MM.1S (cell line): ENCODE measurements at regions not wholly inside any gene's neighbourhood (a gene's known extent, or its start where the extent isn't known, plus 50 kb on each side); places are given as distances from the start of the nearest gene placed in this dataset.

Experiments
- DNase-seq: peaks from one replicate; pipeline ENCODE4 v3.0.0-alpha.2; 2015
- H2AFZ ChIP-seq: fragments of 300-600 bp; sonication (generic); 2 replicates; pipeline ENCODE4 v1.6.0; 2016; ENCODE audit warnings: antibody characterized with exemption, low read length
- H3F3A ChIP-seq: fragments of 300-600 bp; sonication (generic); 2 replicates; pipeline ENCODE4 v1.6.1; 2016; ENCODE audit warnings: mild to moderate bottlenecking, antibody characterized with exemption, low read length, moderate library complexity, mixed read lengths; ENCODE audit not compliant: insufficient read depth
- H3K27ac ChIP-seq: fragments of 300-600 bp; sonication (generic); 2 replicates; pipeline ENCODE4 v1.5.1; 2016; ENCODE audit warnings: mild to moderate bottlenecking, low read length
- H3K27me3 ChIP-seq: fragments of 300-600 bp; sonication (generic); replicated peaks from 2 replicates; pipeline ENCODE4 v1.6.0; 2016; ENCODE audit warnings: low read length; ENCODE audit not compliant: insufficient read depth
- H3K36me3 ChIP-seq: fragments of 300-600 bp; sonication (generic); replicated peaks from 2 replicates; pipeline ENCODE4 v1.6.1; 2016; ENCODE audit warnings: mild to moderate bottlenecking, low read length, mixed read lengths; ENCODE audit not compliant: insufficient read depth
- H3K4me1 ChIP-seq: fragments of 300-600 bp; sonication (generic); 2 replicates; pipeline ENCODE4 v1.6.1; 2016; ENCODE audit warnings: low read length, mixed read lengths
- H3K4me2 ChIP-seq: fragments of 300-600 bp; sonication (generic); 2 replicates; pipeline ENCODE4 v1.6.0; 2016; ENCODE audit warnings: low read depth, low read length
- H3K4me3 ChIP-seq: fragments of 300-600 bp; sonication (generic); 2 replicates; pipeline ENCODE4 v1.5.1; 2016; ENCODE audit warnings: low read length, mixed read lengths
- H3K79me2 ChIP-seq: fragments of 300-600 bp; sonication (generic); 2 replicates; pipeline ENCODE4 v1.6.1; 2016; ENCODE audit warnings: mixed run types, low read length, mixed read lengths
- H3K9ac ChIP-seq: fragments of 300-600 bp; sonication (generic); 2 replicates; pipeline ENCODE4 v1.6.1; 2016; ENCODE audit warnings: low read length, mixed read lengths
- H3K9me2 ChIP-seq: fragments of 300-600 bp; sonication (generic); replicated peaks from 2 replicates; pipeline ENCODE4 v1.6.1; 2016; ENCODE audit warnings: mild to moderate bottlenecking, low read length, mixed read lengths; ENCODE audit not compliant: insufficient read depth
- H3K9me3 ChIP-seq: fragments of 300-600 bp; sonication (generic); replicated peaks from 2 replicates; pipeline ENCODE4 v1.6.1; 2016; ENCODE audit warnings: mild to moderate bottlenecking, low read length, mixed read lengths; ENCODE audit not compliant: insufficient read depth
- H4K20me1 ChIP-seq: fragments of 300-600 bp; sonication (generic); 2 replicates; pipeline ENCODE4 v1.6.1; 2016; ENCODE audit warnings: mild to moderate bottlenecking, low read length, moderate library complexity, mixed read lengths; ENCODE audit not compliant: insufficient read depth
- EZH2 ChIP-seq: fragments of 300-600 bp; sonication (generic); optimal IDR thresholded peaks from 2 replicates; pipeline ENCODE3; 2017; ENCODE audit warnings: low read depth, mild to moderate bottlenecking, antibody characterized with exemption, low read length, mixed read lengths
- EZH2phosphoT487 ChIP-seq: fragments of 300-600 bp; sonication (generic); IDR thresholded peaks from 2 replicates; pipeline ENCODE4 v1.6.1; 2018; ENCODE audit warnings: antibody characterized with exemption, low read length
- TF ChIP-seq, protein P1 (sequence below): fragments of 300-600 bp; sonication (generic); IDR thresholded peaks from 2 replicates; pipeline ENCODE4 v1.5.1; 2016; ENCODE audit warnings: antibody characterized with exemption, low read length, mixed read lengths

DNA sequence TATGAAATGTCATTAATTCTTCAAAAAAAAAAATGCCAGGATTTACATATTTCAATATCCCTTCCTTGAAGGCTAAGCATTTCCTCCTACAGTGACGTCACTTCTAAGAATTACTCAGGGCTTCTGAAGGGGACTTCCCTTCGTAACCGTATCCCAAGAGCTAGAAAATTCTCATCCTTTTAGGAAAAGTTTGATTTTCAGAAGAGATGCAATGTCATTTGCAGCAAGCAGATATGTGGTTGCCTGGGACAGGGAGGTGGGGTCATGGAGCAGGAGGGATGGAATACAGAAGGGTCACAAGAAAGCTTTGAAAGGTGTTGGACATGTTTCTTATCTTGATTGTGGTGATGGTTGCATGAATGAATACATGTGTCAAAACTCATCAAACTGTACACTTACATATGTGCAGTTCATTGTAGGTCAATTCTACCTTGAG, 97.0 kb upstream of the ATL2 start:
- DNase-seq: no peak
- TF ChIP-seq EZH2phosphoT487: no peak
- no peak for TF ChIP-seq EZH2
- TF ChIP-seq, protein P1, sequence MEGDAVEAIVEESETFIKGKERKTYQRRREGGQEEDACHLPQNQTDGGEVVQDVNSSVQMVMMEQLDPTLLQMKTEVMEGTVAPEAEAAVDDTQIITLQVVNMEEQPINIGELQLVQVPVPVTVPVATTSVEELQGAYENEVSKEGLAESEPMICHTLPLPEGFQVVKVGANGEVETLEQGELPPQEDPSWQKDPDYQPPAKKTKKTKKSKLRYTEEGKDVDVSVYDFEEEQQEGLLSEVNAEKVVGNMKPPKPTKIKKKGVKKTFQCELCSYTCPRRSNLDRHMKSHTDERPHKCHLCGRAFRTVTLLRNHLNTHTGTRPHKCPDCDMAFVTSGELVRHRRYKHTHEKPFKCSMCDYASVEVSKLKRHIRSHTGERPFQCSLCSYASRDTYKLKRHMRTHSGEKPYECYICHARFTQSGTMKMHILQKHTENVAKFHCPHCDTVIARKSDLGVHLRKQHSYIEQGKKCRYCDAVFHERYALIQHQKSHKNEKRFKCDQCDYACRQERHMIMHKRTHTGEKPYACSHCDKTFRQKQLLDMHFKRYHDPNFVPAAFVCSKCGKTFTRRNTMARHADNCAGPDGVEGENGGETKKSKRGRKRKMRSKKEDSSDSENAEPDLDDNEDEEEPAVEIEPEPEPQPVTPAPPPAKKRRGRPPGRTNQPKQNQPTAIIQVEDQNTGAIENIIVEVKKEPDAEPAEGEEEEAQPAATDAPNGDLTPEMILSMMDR: no peak

DNA sequence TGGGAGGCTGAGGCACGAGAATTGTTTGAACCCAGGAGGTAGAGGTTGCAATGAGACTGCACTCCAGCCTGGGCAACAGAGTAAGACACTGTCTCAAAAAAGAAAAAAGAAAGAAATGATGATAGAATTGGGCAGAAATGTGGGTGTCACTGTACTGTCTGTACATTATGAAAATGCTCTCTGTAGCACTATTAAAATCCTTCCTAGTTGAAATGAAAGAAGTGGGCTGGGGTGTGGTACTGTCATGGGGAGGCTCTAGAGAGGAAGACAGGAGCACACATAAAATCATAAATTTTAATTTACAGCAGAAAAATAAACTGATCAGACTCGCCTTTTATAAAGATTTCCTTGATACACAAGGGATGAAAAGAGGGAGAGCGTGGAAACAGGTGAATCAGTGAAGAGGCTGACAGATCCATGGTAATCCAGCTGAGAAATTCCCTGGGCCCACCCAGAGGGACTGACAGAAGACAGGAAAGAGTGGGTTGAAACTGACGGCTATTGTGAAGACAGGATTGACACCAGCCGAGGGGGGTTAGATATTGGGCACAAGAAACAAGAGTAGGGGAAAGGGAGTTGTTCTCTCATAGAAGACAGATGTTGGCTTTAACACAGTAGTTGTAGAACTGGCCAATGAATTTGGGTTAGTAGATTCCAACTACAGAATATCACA, 96.4 kb upstream of the ATL2 start:
- H4K20me1 ChIP-seq: no peaks in the 10 kb centered on the region
- no peaks in the 10 kb centered on the region for H3K9me2 ChIP-seq
- no peaks in the 10 kb centered on the region for H3K4me1 ChIP-seq
- TF ChIP-seq, protein P1: no peak
- no peak for TF ChIP-seq EZH2
- no peak for TF ChIP-seq EZH2phosphoT487
- no peak overlapping the region for H2AFZ ChIP-seq
- H3K27ac ChIP-seq: no peak overlapping the region
- H3F3A ChIP-seq: no peaks in the 10 kb centered on the region
- H3K4me3 ChIP-seq: no peak overlapping the region
- no peak overlapping the region for H3K4me2 ChIP-seq
- H3K27me3 ChIP-seq: no peaks in the 10 kb centered on the region
- DNase-seq: no peak
- H3K9ac ChIP-seq: no peak overlapping the region
- no peaks in the 10 kb centered on the region for H3K9me3 ChIP-seq
- H3K79me2 ChIP-seq: no peaks in the 10 kb centered on the region
- no peaks in the 10 kb centered on the region for H3K36me3 ChIP-seq

More for the DNA sequence above, 97.0 kb upstream of the ATL2 start:
- Histone ChIP-seq H3K9me3 (no peaks in the 10 kb centered on the region), H3K4me3 (no peak overlapping the region), H4K20me1 (no peaks in the 10 kb centered on the region), H3K9ac (no peak overlapping the region), H3K4me2 (no peak overlapping the region), H3K4me1 (no peaks in the 10 kb centered on the region), H3K36me3 (no peaks in the 10 kb centered on the region), H2AFZ (no peak overlapping the region), H3K27ac (no peak overlapping the region), H3K27me3 (no peaks in the 10 kb centered on the region), H3K9me2 (no peaks in the 10 kb centered on the region), H3K79me2 (no peaks in the 10 kb centered on the region), H3F3A (no peaks in the 10 kb centered on the region)

DNA sequence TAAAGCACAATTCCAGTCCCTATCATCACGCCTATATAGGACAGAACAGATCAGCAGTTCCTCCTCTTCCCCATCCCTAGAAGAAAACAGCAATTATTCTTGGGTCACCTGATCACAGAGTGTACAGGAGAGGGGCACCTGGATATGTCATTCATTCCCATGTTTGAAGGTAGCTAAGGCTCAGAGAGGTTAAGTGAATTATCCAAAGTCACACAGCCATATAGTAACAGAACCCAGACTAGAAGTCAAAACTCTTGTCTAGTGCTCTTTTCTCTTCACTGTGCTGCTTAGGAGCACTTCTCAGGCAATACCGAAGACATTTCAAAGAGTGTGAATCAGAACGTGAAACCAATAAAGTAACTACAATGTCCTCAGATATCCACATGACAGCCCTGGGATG, 93.0 kb upstream of the ATL2 start:
- H3K9me2 ChIP-seq: no peaks in the 10 kb centered on the region
- H3K27ac ChIP-seq: no peak overlapping the region
- H3K4me3 ChIP-seq: no peak overlapping the region
- no peaks in the 10 kb centered on the region for H3F3A ChIP-seq
- no peaks in the 10 kb centered on the region for H3K9me3 ChIP-seq
- H3K79me2 ChIP-seq: no peaks in the 10 kb centered on the region
- H3K4me1 ChIP-seq: no peaks in the 10 kb centered on the region
- TF ChIP-seq, protein P1: no peak
- TF ChIP-seq EZH2: no peak
- TF ChIP-seq EZH2phosphoT487: no peak
- no peak overlapping the region for H2AFZ ChIP-seq
- no peak overlapping the region for H3K4me2 ChIP-seq
- no peaks in the 10 kb centered on the region for H3K36me3 ChIP-seq
- H3K9ac ChIP-seq: no peak overlapping the region
- H4K20me1 ChIP-seq: no peaks in the 10 kb centered on the region
- DNase-seq: no peak
- no peaks in the 10 kb centered on the region for H3K27me3 ChIP-seq
